Nephron progenitor cell (in vitro differentiated cells): ENCODE measurements at regions not wholly inside any gene's neighbourhood (a gene's known extent, or its start where the extent isn't known, plus 50 kb on each side); places are given as distances from the start of the nearest gene placed in this dataset.

Experiments used
- DNase-seq: peaks from one replicate; pipeline ENCODE4 v3.0.0; 2021
- H3K27ac Mint-ChIP-seq: 2 replicates; pipeline ENCODE4 v1.8.0; 2021; ENCODE audit warnings: mild to moderate bottlenecking, moderate library complexity, mixed read lengths
- H3K27me3 Mint-ChIP-seq: 2 replicates; pipeline ENCODE4 v1.8.0; 2021; ENCODE audit warnings: mild to moderate bottlenecking, low read depth, mixed read lengths; ENCODE audit not compliant: poor library complexity
- H3K36me3 Mint-ChIP-seq: 2 replicates; pipeline ENCODE4 v1.8.0; 2021; ENCODE audit warnings: low read depth, mixed read lengths
- H3K4me1 Mint-ChIP-seq: 2 replicates; pipeline ENCODE4 v1.8.0; 2021; ENCODE audit warnings: mixed read lengths
- H3K4me3 Mint-ChIP-seq: 2 replicates; pipeline ENCODE4 v1.8.0; 2021; ENCODE audit warnings: mild to moderate bottlenecking, moderate library complexity, mixed read lengths
- H3K9me3 Mint-ChIP-seq: 2 replicates; pipeline ENCODE4 v1.8.0; 2021; ENCODE audit warnings: mild to moderate bottlenecking, moderate library complexity, mixed read lengths
- CTCF ChIP-seq: fragments of 200-600 bp; sonication (generic); IDR thresholded peaks from 2 replicates; pipeline ENCODE4 v1.5.0; 2021; ENCODE audit warnings: antibody characterized with exemption

GRCh38 chr3:59644479-59645402 lies 594.9 kb upstream of the CFAP20DC start:
- peaks cover 14% of the 10 kb centered on the region for H3K4me1 Mint-ChIP-seq
- H3K36me3 Mint-ChIP-seq, result peaks cover 19% of the 10 kb centered on the region
- TF ChIP-seq CTCF, result no peak
- DNase-seq, result no peak
- H3K27ac Mint-ChIP-seq, result no peak overlapping the region
- H3K9me3 Mint-ChIP-seq, result peaks cover 27% of the 10 kb centered on the region
- H3K27me3 Mint-ChIP-seq, result peaks cover 6% of the 10 kb centered on the region
- H3K4me3 Mint-ChIP-seq, result no peak overlapping the region

- H3K27me3 Mint-ChIP-seq, result peaks cover 6% of the 10 kb centered on the region
- DNase-seq, result no peak
- no peak for TF ChIP-seq CTCF
- H3K27ac Mint-ChIP-seq, result no peak overlapping the region
- no peak overlapping the region for H3K4me3 Mint-ChIP-seq
- peaks cover 19% of the 10 kb centered on the region for H3K4me1 Mint-ChIP-seq
- no peaks in the 10 kb centered on the region for H3K36me3 Mint-ChIP-seq
- H3K9me3 Mint-ChIP-seq, result peaks cover 8% of the 10 kb centered on the region
Measured at GRCh38 chr3:59641169-59641899, 591.5 kb upstream of the CFAP20DC start.

DNA sequence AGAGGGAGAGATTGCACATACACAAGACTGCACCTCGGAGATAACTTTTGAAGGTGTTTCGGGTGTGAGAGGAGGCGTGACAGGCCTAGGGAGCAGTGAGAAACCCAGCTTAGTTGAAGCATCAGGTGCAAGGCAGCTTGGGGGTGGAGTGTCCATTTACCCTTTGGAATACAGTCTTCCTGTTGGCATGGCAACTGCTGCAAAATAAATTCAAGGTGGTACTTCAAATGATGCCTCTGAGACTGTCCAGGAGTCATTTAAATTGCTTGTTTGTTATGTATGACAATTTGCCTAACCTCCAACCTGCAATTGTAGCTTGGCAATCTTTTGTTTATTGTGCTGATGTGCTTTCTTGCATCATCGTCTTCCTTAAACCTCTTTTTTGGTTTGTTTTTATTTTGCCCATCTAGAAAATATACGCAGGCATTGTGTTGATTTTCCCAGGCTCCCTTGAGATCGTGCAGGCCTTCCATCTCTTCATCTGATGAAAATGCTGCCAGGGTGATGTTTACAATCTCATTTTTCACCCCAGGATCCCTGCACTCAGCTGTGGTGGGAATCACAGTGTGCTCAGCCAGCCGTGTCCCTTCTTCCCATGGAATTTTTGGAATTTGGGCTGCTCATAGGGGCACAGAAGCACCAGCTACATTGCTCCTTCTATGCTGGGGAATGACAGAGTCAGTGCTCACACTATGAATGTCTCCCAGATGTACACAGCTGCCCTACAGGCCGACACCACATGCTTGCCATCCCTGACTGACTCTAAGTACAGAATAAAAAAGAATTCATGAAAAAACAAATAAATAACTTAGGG lies 583.1 kb upstream of the CFAP20DC start:
- peaks cover 65% of the 10 kb centered on the region for H3K4me1 Mint-ChIP-seq
- DNase-seq, result peak; percentile 38
- no peaks in the 10 kb centered on the region for H3K27me3 Mint-ChIP-seq
- peaks cover 27% of the 10 kb centered on the region for H3K9me3 Mint-ChIP-seq
- peak overlapping the region; percentile 98 for H3K27ac Mint-ChIP-seq
- H3K4me3 Mint-ChIP-seq, result no peak overlapping the region
- no peak for TF ChIP-seq CTCF
- peaks cover 5% of the 10 kb centered on the region for H3K36me3 Mint-ChIP-seq

- Mint-ChIP-seq H3K9me3 (peaks cover 28% of the 10 kb centered on the region), H3K4me3 (no peak overlapping the region), H3K27ac (no peak overlapping the region), H3K27me3 (no peaks in the 10 kb centered on the region), H3K4me1 (peaks cover 62% of the 10 kb centered on the region), H3K36me3 (peaks cover 5% of the 10 kb centered on the region)
- no peak for TF ChIP-seq CTCF
- DNase-seq, result no peak
Measured at GRCh38 chr3:59631482-59631881, 581.7 kb upstream of the CFAP20DC start.

GRCh38 chr3:59621037-59621436 lies 571.2 kb upstream of the CFAP20DC start:
- no peak for TF ChIP-seq CTCF
- H3K4me1 Mint-ChIP-seq, result peaks cover 7% of the 10 kb centered on the region
- H3K9me3 Mint-ChIP-seq, result peaks cover 49% of the 10 kb centered on the region
- DNase-seq, result no peak
- no peaks in the 10 kb centered on the region for H3K27me3 Mint-ChIP-seq
- H3K36me3 Mint-ChIP-seq, result peaks cover 17% of the 10 kb centered on the region
- no peak overlapping the region for H3K4me3 Mint-ChIP-seq
- H3K27ac Mint-ChIP-seq, result no peak overlapping the region
